Thyroid gland (tissue), 4 donors: ENCODE measurements at regions not wholly inside any gene's neighbourhood (a gene's known extent, or its start where the extent isn't known, plus 50 kb on each side); places are given as distances from the start of the nearest gene placed in this dataset.
"Not testable (repeated sequence)": the region's sequence is repeated elsewhere in the genome, so short reads cannot be mapped to it uniquely, and the experiment has no call there.

Experiments
- POLR2A ChIP-seq, 2 donors: fragments of 450-650 bp; IDR thresholded peaks; one replicate each; pipeline ENCODE4 v1.6.1; 2017; ENCODE audit warnings: antibody characterized with exemption in 2 of 2, mild to moderate bottlenecking in 2 of 2, moderate library complexity in 1 of 2
- TF ChIP-seq, protein P1 (sequence below), 6 experiments: fragments of 200-600 bp in 3 of 6; fragments of 450-650 bp in 3 of 6; sonication (generic) in 3 of 6; IDR thresholded peaks; one replicate each; pipeline ENCODE4 v1.5.1; 2016 to 2019; ENCODE audit warnings: antibody characterized with exemption in 6 of 6, mild to moderate bottlenecking in 2 of 6, inconsistent platforms in 1 of 6, moderate library complexity in 1 of 6

DNA sequence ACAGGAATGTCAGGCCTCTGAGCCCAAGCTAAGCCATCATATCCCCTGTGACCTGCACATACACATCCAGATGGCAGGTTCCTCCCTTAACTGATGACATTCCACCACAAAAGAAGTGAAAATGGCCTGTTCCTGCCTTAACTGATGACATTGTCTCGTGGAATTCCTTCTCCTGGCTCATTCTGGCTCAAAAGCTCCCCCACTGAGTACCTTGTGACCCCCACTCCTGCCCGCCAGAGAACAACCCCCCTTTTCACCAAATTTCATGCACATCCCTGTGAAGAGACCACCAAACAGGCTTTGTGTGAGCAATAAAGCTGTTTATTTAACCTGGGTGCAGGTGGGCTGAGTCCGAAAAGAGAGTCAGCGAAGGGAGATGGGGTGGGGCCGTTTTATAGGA, 447.4 kb downstream of the FGF13 start:
- TF ChIP-seq, protein P1, sequence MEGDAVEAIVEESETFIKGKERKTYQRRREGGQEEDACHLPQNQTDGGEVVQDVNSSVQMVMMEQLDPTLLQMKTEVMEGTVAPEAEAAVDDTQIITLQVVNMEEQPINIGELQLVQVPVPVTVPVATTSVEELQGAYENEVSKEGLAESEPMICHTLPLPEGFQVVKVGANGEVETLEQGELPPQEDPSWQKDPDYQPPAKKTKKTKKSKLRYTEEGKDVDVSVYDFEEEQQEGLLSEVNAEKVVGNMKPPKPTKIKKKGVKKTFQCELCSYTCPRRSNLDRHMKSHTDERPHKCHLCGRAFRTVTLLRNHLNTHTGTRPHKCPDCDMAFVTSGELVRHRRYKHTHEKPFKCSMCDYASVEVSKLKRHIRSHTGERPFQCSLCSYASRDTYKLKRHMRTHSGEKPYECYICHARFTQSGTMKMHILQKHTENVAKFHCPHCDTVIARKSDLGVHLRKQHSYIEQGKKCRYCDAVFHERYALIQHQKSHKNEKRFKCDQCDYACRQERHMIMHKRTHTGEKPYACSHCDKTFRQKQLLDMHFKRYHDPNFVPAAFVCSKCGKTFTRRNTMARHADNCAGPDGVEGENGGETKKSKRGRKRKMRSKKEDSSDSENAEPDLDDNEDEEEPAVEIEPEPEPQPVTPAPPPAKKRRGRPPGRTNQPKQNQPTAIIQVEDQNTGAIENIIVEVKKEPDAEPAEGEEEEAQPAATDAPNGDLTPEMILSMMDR (IDR thresholded peaks at IDR 0.05): not testable (repeated sequence)
- TF ChIP-seq POLR2A (IDR thresholded peaks at IDR 0.05): not testable (repeated sequence)
